K562 (cell line): ENCODE measurements at regions not wholly inside any gene's neighbourhood (a gene's known extent, or its start where the extent isn't known, plus 50 kb on each side); places are given as distances from the start of the nearest gene placed in this dataset.
A peak's percentile ranks its signal among the peaks of the same experiment; 100 is the strongest.

Experiments
- BRF2 ChIP-seq: IDR thresholded peaks from 3 replicates; pipeline ENCODE4 v1.6.1; 2011; ENCODE audit warnings: borderline replicate concordance, mild to moderate bottlenecking; ENCODE audit not compliant: insufficient read length, insufficient read depth
- CHD1 ChIP-seq: fragments of 200-600 bp; sonication (generic); IDR thresholded peaks from one replicate; pipeline ENCODE4 v1.6.1; 2012; ENCODE audit warnings: mild to moderate bottlenecking, moderate library complexity, low read length, inconsistent platforms
- CREB3L1 ChIP-seq: fragments of 450-650 bp; IDR thresholded peaks from 2 replicates; pipeline ENCODE4 v1.6.1; 2014; ENCODE audit warnings: low read depth, mild to moderate bottlenecking, moderate library complexity, borderline replicate concordance
- CTCF ChIP-seq, 3 experiments: IDR thresholded peaks in 2 of 3; conservative IDR thresholded peaks in 1 of 3; 2 replicates each; pipeline ENCODE4 v1.5.1; 2011 to 2012; ENCODE audit warnings: low read length in 3 of 3, mild to moderate bottlenecking in 3 of 3, control low read depth in 2 of 3, improper control_type of control experiment in 1 of 3, inconsistent platforms in 1 of 3, low read depth in 1 of 3, mixed read lengths in 1 of 3, moderate library complexity in 1 of 3; ENCODE audit not compliant: insufficient read depth in 2 of 3
- HOMEZ ChIP-seq: fragments of 250-450 bp; sonication (Bioruptor Pico); IDR thresholded peaks from 2 replicates; pipeline ENCODE4 v1.4.0; 2020; ENCODE audit warnings: mild to moderate bottlenecking, moderate library complexity
- MED1 ChIP-seq: sonication (generic); formaldehyde crosslinking; IDR thresholded peaks from 2 replicates; pipeline ENCODE4 v1.8.1; 2023; ENCODE audit warnings: missing genetic modification reagents, borderline replicate concordance
- NFYB ChIP-seq: IDR thresholded peaks from 2 replicates; pipeline ENCODE4 v1.6.1; 2011; ENCODE audit warnings: mild to moderate bottlenecking, moderate library complexity; ENCODE audit not compliant: insufficient read length; ENCODE audit errors: extremely low read depth
- NR2C1 ChIP-seq, 2 experiments: fragments of 450-650 bp; IDR thresholded peaks; 2 replicates each; pipeline ENCODE4 v1.6.1; 2017; ENCODE audit warnings: mild to moderate bottlenecking in 2 of 2, antibody characterized with exemption in 1 of 2, inconsistent platforms in 1 of 2, missing compliant biosample characterization in 1 of 2, missing genetic modification characterization in 1 of 2
- PTBP1 ChIP-seq: fragments of 200-400 bp; formaldehyde crosslinking; IDR thresholded peaks from 2 replicates; pipeline ENCODE4 v1.6.1; 2017; ENCODE audit warnings: low read depth, low read length
- RB1 ChIP-seq: fragments of 450-650 bp; IDR thresholded peaks from 2 replicates; pipeline ENCODE4 v1.6.1; 2017; ENCODE audit warnings: low read depth, mild to moderate bottlenecking
- RBM34 ChIP-seq: fragments of 200-400 bp; formaldehyde crosslinking; IDR thresholded peaks from 2 replicates; pipeline ENCODE4 v1.6.1; 2018; ENCODE audit warnings: low read length, borderline replicate concordance; ENCODE audit not compliant: insufficient read depth
- RBM39 ChIP-seq: fragments of 200-400 bp; formaldehyde crosslinking; optimal IDR thresholded peaks from 2 replicates; pipeline ENCODE3; 2018; ENCODE audit warnings: low read depth, low read length
- SIN3A ChIP-seq, 2 experiments: fragments of 150-350 bp in 1 of 2; IDR thresholded peaks; 2 replicates each; pipeline ENCODE4 v1.6.1; 2011 to 2016; ENCODE audit warnings: borderline replicate concordance in 2 of 2, low read depth in 2 of 2, low read length in 2 of 2, mild to moderate bottlenecking in 2 of 2, moderate library complexity in 2 of 2; ENCODE audit not compliant: control insufficient read depth in 1 of 2
- SRSF3 ChIP-seq: fragments of 200-400 bp; formaldehyde crosslinking; IDR thresholded peaks from 2 replicates; pipeline ENCODE4 v1.6.1; 2016; ENCODE audit warnings: mild to moderate bottlenecking, low read length, moderate library complexity; ENCODE audit not compliant: insufficient read depth
- ZNF280A ChIP-seq: fragments of 450-650 bp; IDR thresholded peaks from 2 replicates; pipeline ENCODE4 v1.6.1; 2018; ENCODE audit warnings: mild to moderate bottlenecking, low read depth; ENCODE audit not compliant: partially characterized antibody
- ZNF436 ChIP-seq: fragments of 250-450, 450-650 bp; sonication (Bioruptor Pico); formaldehyde crosslinking; IDR thresholded peaks from 2 replicates; pipeline ENCODE4 v1.7.0; 2020; ENCODE audit warnings: mild to moderate bottlenecking

- TF ChIP-seq RB1 (no peak), ZNF436 (CRISPR knock-in tag) (no peak), MED1 (CRISPR knock-in tag) (no peak), HOMEZ (CRISPR knock-in tag) (no peak), CHD1 (no peak), RBM39 (no peak), BRF2 (no peak), NR2C1 (IDR thresholded peaks at IDR 0.05) (no peak), NR2C1 (tag; IDR thresholded peaks at IDR 0.05) (peak; percentile 50; the same call in 1 of the 2 replicates), ZNF280A (no peak), CTCF (IDR thresholded peaks at IDR 0.05 in 2 of 3, conservative IDR thresholded peaks at IDR 0.05 in 1 of 3; ENCODE audit: insufficient read depth in 2 of 3, low read depth in 1 of 3, low read length in 3 of 3) (0 out of 6 replicates have a peak, but pooled peaks of 1 of the 3 experiments have one; percentile 1), SIN3A (IDR thresholded peaks at IDR 0.05; ENCODE audit: borderline replicate concordance in 2 of 2, control insufficient read depth in 1 of 2, low read depth in 2 of 2, low read length in 2 of 2) (no peak), PTBP1 (no peak), RBM34 (no peak), NFYB (no peak), CREB3L1 (peak; percentile 48; the same call in 1 of the 2 replicates), SRSF3 (no peak)
Measured at GRCh38 chr15:92803852-92804609, 96.1 kb upstream of the CHD2 start (continued).
